GM18873 (cell line): ENCODE measurements at regions not wholly inside any gene's neighbourhood (a gene's known extent, or its start where the extent isn't known, plus 50 kb on each side); places are given as distances from the start of the nearest gene placed in this dataset.
A peak's percentile ranks its signal among the peaks of the same experiment; 100 is the strongest.

Source experiments
- ATAC-seq: cut with Tn5 transposase; IDR thresholded peaks from one replicate; pipeline ENCODE4 v1.9.1; 2021; ENCODE audit warnings: mild to moderate bottlenecking, moderate library complexity, moderate number of reproducible peaks; ENCODE audit not compliant: unreplicated experiment, low FRiP score

DNA sequence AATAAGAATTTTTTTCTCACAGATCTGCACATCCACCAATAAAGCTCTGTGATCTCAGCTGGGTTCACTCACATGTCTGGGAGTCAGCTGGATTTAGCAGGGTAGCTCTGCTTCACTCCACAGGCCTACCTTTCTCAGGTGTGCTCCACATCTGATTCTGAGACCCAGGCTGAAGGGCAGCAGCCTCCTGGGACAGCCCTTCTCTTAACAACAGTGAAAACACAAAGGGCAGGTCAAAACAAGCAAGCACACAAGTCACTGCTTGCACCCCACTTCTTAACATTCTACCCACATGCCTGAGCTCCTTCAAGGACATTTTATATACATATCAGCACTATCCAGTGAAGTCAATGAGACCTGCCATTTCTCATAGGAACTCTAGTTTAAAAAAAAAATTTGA, 96.0 kb upstream of the MAP3K4 start:
- no peak for ATAC-seq

DNA sequence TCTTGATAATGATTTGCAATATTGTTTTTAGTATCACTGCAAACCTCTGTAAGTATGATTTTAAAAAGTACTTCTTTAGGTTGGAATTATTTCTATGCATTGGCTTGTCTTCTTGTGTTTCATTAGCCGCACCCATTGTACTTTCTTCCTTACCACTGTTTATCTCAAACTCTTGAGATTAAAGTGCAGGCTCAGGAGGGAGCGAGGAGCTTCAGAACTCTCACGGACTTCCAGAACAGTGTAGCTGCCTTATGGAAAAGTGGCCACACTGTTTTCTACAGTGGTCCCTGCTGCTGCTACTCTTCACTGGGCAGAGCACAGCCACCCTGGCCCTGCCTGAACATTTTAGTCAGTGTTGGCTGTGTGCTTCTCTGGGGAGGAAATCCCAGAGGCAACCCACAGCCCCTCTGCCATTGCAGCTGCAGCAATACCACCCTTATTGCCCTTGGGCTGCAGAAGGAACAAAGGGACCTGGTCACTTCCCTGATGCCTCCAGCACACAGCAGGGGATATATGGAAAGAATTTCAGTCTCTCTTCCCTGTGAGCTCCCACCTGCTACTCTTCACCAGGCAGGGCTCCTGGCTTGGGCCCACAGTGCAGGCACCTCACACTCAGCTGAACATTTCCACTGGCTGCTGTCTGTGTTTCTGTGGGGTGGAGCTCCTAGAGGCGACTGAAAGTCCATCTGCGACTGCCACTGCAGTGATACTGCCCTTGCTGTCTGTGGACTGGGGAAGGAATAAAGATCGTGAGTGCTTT, 91.7 kb upstream of the MAP3K4 start:
- ATAC-seq = no peak

DNA sequence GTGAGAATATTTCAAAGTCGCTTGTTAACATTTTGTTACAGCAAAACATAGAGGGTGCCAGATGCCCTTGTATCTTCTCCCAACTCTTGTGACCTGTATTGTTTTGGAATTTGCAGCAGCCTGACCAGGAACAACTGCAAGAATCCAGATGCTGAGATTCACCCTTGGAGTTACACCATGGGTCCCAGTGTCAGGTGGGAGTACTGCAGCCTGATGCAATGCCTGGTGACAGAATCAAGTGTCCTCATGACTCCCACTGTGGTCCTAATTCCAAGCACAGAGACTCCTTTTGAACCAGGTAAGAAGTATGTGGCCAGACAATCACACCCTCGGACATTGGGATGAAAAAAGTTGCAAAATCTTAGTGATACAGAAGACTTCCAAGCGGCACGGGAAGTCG, 79.6 kb upstream of the MAP3K4 start:
- no peak for ATAC-seq

DNA sequence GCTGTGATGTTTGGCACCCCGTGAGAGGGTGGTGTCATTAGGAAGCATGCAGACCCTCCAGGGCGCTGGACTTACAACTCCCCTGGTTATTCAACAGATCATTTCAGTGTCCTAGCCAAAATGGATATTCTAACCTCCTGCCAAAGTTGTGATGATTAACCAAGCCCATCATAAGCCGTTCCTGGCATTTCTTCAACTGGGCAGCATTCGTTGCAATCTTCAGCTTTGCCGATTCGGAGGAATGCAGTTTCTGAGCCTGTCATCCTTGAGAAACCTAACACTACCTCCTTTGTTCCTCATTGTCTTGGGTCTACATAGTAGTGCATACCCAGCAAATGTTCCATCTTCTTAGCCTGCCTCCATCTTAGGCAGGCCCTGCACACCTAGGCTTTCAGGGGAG, 79.2 kb upstream of the MAP3K4 start:
- no peak for ATAC-seq

DNA sequence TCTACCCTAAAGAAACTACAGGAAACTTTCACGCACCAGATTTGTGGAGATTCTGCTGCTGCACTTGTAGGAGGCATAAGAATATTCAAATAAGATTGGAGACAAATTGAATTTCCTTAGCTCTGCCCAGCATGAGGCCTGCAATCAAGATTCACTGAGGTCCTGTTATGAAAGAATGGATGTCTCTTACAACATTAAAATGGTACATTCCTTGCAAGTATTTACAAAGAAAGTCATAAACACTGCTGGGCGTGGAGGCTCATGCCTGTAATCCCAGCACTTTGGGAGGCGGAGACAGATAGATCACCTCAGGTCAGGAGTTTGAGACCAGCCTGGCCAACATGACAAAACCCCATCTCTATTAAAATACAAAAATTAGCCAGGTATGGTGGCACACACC, 74.0 kb upstream of the MAP3K4 start:
- ATAC-seq = no peak

DNA sequence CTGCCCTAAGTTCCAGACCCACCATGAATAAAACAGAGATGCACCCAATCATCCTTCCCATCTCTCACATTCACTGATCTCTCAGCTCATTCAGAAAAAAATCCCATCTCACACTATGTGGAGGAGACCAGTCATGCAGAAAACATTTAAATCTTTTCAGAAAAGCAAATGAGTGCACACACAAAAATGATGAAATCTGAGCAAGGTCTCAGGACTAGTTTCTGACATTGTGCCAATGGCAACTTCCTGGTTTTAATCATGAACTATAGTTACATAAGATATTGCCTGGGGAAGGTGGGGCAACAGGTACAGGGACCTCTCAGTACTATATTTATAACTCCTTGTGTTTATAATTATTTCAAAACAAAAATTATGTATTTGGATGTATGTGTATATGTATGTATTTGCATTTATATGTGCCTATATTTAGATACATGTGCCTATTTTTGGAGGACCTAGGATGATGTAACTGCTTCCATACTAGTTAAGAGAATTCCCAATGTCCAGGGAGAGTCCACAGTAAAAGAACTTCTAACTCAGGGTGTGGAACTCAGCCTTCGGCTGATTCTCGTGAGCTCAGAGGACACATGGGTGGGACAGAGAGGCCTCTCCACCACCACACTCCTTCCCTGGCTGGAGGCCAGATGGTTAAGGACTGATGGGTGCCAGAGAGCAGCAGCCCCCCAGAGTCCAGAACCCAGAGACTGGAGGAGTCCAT, 71.7 kb upstream of the MAP3K4 start:
- no peak for ATAC-seq

DNA sequence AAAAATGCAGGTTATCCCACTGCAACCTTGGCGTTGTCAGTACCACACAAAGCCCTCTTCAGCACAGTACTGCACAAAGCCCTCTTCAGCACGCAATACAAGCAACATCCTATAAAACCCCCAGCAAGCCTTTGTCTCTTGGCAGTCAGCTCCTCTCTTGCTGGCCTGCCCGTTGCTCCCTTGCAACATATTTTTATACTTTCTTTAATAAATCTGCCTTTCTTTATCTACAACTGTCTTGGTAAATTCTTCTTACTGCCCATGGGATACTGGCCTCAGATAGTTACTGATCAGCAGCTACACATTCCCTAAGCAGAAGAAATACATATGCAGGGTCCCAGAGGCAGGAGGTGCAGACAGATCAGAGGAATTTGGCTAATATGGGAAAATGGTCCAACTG, 70.5 kb upstream of the MAP3K4 start:
- no peak for ATAC-seq

DNA sequence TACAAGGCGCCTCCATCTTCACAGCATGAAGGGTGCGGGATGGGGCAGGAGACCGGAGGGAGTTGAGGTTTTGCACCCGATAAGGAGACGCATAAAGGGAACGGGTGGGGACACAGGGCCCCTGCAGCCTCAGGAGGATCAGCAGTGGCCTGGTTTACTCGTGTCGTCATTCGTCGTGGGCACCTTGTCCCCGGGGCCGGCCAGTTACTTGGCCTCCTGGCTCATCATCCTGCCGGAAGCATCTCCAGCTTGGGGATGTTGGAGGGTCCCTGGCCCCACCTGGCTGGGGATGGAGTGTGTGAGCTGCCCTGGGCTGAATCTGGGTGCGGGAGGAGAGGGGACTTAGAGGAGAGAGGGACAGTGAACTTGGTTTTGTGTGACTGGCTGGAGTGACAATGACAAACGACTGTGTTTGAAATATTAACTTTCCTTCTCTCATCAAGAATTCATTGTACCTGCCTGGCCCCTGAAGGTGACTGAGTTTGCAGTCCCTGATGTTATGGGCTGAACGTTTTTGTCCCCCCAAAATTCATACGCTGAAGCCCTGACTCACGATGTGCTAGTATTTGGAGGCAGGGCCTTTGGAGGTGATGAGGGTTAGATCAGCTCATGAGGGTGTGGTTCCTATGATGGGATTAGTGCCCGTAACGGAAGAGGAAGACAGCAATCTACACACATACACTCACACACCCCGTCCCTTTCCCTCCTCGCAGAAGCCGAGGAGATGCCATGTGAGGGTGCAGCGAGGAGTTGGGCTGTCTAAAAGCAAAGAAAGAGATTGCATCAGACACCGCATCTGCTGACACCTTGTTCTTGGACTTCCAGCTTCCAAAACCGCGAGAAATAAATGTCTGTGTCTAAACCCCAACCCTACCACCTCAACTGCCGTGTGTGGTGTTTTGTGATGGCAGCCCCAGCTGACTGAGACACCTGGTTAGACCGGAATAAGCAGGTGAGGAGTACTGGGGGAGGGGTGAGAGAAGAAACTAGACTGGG, 65.0 kb upstream of the MAP3K4 start:
- no peak for ATAC-seq

DNA sequence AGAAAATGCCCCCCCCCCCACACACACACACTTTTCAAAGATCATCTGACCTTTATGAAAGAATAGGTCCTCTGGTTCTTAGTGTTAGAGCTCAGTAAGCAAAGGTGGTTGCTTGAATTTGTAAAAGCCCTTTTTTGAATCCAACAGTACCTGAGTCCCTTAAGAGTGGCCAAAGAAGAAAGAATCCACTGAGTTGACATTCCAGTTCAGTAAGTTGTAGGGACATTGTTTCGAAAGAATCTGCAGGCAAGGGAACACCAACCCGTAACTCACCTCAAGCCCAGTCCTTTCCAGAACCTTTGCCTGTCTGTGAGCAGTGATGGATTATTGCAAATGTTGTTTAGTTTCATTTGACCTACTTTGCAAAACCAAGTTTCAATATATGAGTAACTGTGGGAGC, 64.2 kb upstream of the MAP3K4 start:
- ATAC-seq = no peak

DNA sequence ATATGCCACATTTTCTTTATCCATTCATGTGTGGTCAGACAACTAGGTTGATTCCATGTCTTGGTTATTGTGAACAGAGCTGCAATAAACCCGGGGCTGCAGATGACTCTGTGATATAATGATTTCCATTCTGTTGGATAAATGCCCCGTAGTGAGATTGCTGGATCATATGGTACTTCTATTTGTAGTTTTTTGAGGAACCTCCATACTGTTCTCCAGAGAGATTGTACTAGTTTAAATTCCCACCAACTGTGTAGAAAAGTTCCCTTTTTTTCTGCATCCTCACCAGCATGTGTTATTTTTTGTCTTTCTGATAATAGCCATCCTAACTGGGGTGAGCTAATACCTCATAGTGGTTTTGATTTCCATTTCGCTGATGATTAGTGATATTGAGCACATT, 62.2 kb upstream of the MAP3K4 start:
- ATAC-seq = no peak

DNA sequence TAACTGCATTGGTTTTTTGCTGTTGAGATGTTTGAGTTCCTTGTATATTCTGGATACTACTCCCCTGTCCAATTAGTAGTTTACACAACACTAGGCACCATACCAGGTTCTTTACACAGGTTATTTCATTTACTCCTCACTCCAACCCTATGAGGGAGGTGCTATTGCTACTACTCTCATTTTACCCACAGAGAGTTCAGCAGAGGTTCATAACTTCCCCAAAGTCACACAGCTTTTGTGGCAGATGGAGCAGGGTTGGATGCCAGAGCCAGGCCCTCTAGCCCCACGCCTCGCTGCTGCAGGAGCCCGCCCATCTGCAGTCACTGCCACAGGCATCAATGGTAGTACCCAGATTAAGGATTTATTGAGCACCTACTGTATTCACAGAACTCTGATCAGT, 61.7 kb upstream of the MAP3K4 start:
- ATAC-seq = no peak

DNA sequence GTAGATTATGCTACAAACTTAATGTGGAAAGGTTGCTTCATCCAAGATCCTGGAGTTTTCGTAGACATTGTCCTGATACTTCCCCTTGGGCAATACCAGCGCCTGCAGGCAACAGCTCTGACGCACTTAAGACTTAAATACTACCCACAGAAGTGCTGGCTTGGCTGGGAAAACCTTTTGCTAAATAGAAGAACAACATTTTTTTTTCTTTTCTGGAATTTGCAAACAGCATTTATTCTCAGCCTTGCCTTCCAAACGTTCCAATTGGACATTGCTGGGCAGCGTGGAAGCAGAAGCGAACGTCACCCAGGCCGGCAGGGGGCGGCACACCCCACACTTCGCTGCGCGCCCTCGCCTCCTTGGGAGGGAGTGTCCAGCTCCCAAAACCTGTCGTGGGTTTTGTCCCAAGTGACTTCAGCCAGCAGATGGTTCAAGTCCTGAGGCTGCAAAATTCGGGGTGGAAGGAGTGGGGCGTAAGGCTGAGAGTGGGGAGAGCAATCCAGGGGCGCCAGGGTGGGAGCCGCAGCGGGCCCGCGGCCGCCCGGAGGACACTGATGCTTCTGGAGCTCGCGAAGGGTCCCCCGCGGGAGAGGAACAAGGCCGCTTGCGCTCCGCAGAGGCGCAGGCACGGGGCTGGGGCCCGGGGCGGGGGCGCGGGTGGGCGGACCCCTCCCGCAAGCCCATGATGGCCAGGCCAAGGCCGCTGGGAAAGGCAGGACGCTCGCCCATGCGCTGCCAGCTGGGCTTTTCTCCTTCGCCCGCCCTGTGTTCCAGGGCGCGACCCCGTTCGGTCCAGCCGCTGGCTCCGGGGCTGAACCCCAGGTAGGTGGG, 60.8 kb upstream of the MAP3K4 start:
- ATAC-seq = peak; percentile 49

DNA sequence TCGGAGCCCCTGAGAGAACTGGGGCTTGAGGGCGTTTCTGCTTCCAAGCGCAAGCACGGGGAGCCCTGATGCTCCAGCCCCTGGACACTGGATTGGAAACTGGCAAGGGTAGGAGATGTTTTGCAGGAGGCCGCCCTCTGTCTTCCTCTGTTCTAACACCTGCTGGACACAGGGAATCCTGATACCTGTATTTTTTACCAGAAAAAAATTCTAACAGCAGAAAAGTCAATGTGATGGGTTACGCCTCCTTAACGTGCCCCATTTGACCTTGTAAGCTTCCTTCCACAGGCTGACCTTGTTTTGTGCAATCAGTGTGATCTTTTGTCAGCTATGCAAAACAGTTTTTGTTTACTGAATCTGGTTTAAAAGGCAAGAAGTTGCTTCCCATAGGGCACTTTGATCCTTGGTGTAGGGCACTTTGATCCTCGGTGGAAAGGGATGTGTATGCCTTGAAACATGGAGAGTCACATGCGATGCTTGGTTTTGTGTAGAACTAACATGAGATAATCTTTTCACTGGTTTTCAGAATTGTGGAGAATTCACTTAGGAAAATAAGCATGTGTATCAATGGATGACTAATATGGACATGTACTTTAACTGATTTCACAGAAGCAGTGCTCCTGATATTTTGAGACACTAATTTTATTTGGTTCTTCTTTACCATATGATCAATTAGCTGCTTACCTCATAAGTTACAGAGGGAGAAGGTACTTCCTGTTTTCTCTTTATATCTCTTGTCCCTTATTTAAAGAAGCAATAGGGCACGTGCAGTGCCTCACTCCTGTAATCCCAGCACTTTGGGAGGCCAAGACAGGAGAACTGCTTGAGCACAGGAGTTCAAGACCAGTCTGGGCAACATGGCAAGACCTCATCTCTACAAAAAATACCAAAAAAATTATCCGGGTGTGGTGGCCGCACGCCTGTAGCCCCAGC, 59.9 kb upstream of the MAP3K4 start:
- ATAC-seq = no peak

DNA sequence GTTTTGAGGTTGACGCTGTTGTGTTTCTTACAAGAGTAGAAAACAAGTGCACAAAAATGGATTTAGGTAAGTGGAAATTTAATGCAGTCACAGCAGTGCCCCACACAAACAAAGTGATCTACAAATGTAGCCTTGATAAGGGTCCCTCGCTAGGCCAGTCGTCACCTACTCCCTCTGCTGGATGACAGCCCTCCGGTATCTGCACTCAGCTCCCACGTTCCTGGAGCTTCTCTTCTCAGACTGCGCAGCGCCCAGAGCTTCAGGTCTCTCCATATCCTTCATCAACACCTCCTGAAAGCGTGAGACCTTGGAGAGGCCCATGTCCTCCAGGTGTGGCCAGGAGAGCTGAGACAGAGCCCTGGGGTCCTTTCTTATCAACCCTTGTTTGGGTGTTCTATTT, 58.3 kb upstream of the MAP3K4 start:
- no peak for ATAC-seq

DNA sequence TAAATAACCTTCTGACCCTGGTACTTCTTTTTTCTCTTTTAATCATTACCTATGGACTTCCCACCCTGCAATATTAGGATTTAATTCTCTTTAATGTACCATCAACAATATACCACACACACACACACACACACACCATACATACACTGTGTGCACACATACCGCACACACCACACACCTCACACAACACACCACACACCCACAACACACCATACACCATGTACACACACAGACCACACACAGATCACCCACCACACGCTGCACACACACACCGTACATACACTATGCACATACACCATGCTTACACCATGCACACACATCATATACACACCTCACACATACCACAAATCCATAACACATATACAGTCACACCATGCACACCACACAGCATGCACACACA, 57.4 kb upstream of the MAP3K4 start:
- no peak for ATAC-seq

DNA sequence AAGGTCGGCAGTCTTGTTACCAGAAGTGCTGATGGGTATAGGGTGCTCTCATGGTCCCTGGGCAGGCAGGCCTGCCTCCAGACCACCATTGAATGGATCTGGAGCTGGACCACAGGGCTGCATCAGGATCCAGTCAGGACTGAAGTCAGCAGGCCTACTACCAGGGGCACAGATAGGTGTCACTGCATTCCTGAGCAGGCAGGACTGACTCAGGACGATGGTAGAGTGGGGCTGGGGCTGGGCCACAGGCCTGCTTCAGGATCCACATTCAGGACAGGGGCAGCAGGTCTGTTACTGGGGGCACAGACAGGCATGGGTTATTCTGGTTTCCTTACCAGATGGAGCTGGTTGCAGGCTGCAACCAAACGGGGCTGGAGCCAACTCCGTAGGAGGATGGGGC, 51.4 kb upstream of the MAP3K4 start:
- no peak for ATAC-seq
